SU-DHL-6 (cell line): ENCODE measurements at regions not wholly inside any gene's neighbourhood (a gene's known extent, or its start where the extent isn't known, plus 50 kb on each side); places are given as distances from the start of the nearest gene placed in this dataset.

Source experiments
- H2AFZ ChIP-seq: fragments of 200-600 bp; sonication (generic); 2 replicates; pipeline ENCODE4 v1.6.1; 2014; ENCODE audit warnings: low read depth, mild to moderate bottlenecking, moderate library complexity, mixed read lengths, antibody characterized with exemption, low read length; ENCODE audit not compliant: severe bottlenecking
- H3F3A ChIP-seq: fragments of 200-600 bp; shearing (Covaris generic); 2 replicates; pipeline ENCODE4 v1.6.0; 2016; ENCODE audit warnings: antibody characterized with exemption, mild to moderate bottlenecking; ENCODE audit not compliant: insufficient read depth
- H3K27ac ChIP-seq: fragments of 200-600 bp; sonication (generic); 2 replicates; pipeline ENCODE4 v1.5.1; 2016; ENCODE audit warnings: low read depth, mild to moderate bottlenecking, low read length, moderate library complexity, mixed read lengths
- H3K27me3 ChIP-seq: fragments of 200-600 bp; sonication (generic), shearing (Covaris generic); 2 replicates; pipeline ENCODE4 v1.6.0; 2014; ENCODE audit warnings: mild to moderate bottlenecking, low read length
- H3K36me3 ChIP-seq: fragments of 200-600 bp; sonication (generic); 2 replicates; pipeline ENCODE4 v1.6.1; 2014; ENCODE audit warnings: mild to moderate bottlenecking, low read length, mixed read lengths
- H3K4me2 ChIP-seq: fragments of 300-600, 200-600 bp; shearing (Covaris generic), sonication (generic); 2 replicates; pipeline ENCODE4 v1.6.0; 2014; ENCODE audit warnings: low read length, low read depth, mild to moderate bottlenecking; ENCODE audit not compliant: poor library complexity, severe bottlenecking
- H3K4me3 ChIP-seq: fragments of 200-600 bp; sonication (generic); 2 replicates; pipeline ENCODE4 v1.5.1; 2014; ENCODE audit warnings: antibody characterized with exemption, low read length, mild to moderate bottlenecking, mixed read lengths; ENCODE audit not compliant: insufficient read depth, poor library complexity, severe bottlenecking
- H3K79me2 ChIP-seq: fragments of 200-600 bp; sonication (generic); 2 replicates; pipeline ENCODE4 v1.6.1; 2014; ENCODE audit warnings: mild to moderate bottlenecking, low read length, moderate library complexity; ENCODE audit not compliant: insufficient read depth
- H3K9ac ChIP-seq: fragments of 200-600 bp; sonication (generic); 2 replicates; pipeline ENCODE4 v1.7.0; 2014; ENCODE audit warnings: mild to moderate bottlenecking, low read length
- H3K9me2 ChIP-seq: fragments of 200-600 bp; sonication (generic); replicated peaks from 2 replicates; pipeline ENCODE4 v1.6.1; 2014; ENCODE audit warnings: low read length; ENCODE audit not compliant: insufficient read depth
- H3K9me3 ChIP-seq: fragments of 200-600 bp; sonication (generic); 2 replicates; pipeline ENCODE4 v1.6.1; 2014; ENCODE audit warnings: low read length, mixed read lengths; ENCODE audit not compliant: insufficient read depth
- H4K20me1 ChIP-seq: fragments of 200-600 bp; sonication (generic); 2 replicates; pipeline ENCODE4 v1.6.1; 2014; ENCODE audit warnings: low read depth, mild to moderate bottlenecking, antibody characterized with exemption, low read length, moderate library complexity, mixed read lengths
- EZH2phosphoT487 ChIP-seq: fragments of 200-600 bp; sonication (generic), shearing (Covaris generic); conservative IDR thresholded peaks from 2 replicates; pipeline ENCODE4 v1.6.1; 2018; ENCODE audit warnings: mild to moderate bottlenecking, antibody characterized with exemption, low read length, moderate library complexity, mixed read lengths
- TF ChIP-seq, protein P1 (sequence below): fragments of 200-600 bp; sonication (generic); IDR thresholded peaks from one replicate; pipeline ENCODE4 v1.5.1; 2017; ENCODE audit warnings: antibody characterized with exemption, mild to moderate bottlenecking, low read length, moderate library complexity; ENCODE audit not compliant: insufficient read depth, poor library complexity, severe bottlenecking

GRCh38 chr4:17197070-17197469, 298.6 kb upstream of the LDB2 start:
- H3K9me3 ChIP-seq: no peaks in the 10 kb centered on the region
- no peak overlapping the region for H3K9ac ChIP-seq
- H4K20me1 ChIP-seq: no peaks in the 10 kb centered on the region
- no peaks in the 10 kb centered on the region for H3K9me2 ChIP-seq
- H3K36me3 ChIP-seq: no peaks in the 10 kb centered on the region
- TF ChIP-seq, protein P1, sequence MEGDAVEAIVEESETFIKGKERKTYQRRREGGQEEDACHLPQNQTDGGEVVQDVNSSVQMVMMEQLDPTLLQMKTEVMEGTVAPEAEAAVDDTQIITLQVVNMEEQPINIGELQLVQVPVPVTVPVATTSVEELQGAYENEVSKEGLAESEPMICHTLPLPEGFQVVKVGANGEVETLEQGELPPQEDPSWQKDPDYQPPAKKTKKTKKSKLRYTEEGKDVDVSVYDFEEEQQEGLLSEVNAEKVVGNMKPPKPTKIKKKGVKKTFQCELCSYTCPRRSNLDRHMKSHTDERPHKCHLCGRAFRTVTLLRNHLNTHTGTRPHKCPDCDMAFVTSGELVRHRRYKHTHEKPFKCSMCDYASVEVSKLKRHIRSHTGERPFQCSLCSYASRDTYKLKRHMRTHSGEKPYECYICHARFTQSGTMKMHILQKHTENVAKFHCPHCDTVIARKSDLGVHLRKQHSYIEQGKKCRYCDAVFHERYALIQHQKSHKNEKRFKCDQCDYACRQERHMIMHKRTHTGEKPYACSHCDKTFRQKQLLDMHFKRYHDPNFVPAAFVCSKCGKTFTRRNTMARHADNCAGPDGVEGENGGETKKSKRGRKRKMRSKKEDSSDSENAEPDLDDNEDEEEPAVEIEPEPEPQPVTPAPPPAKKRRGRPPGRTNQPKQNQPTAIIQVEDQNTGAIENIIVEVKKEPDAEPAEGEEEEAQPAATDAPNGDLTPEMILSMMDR: no peak
- no peak for TF ChIP-seq EZH2phosphoT487
- H2AFZ ChIP-seq: no peak overlapping the region
- no peak overlapping the region for H3K27ac ChIP-seq
- H3K4me2 ChIP-seq: no peak overlapping the region
- H3K4me3 ChIP-seq: no peak overlapping the region
- H3K79me2 ChIP-seq: no peaks in the 10 kb centered on the region
- no peaks in the 10 kb centered on the region for H3K27me3 ChIP-seq
- H3F3A ChIP-seq: no peaks in the 10 kb centered on the region

GRCh38 chr4:17195461-17196275, 297.2 kb upstream of the LDB2 start:
- no peaks in the 10 kb centered on the region for H4K20me1 ChIP-seq
- H3K36me3 ChIP-seq: no peaks in the 10 kb centered on the region
- H3K4me2 ChIP-seq: no peak overlapping the region
- no peak overlapping the region for H3K9ac ChIP-seq
- no peak overlapping the region for H3K27ac ChIP-seq
- no peak overlapping the region for H2AFZ ChIP-seq
- no peaks in the 10 kb centered on the region for H3F3A ChIP-seq
- H3K4me3 ChIP-seq: no peak overlapping the region
- H3K27me3 ChIP-seq: no peaks in the 10 kb centered on the region
- TF ChIP-seq, protein P1: no peak
- TF ChIP-seq EZH2phosphoT487: no peak
- H3K9me3 ChIP-seq: no peaks in the 10 kb centered on the region
- H3K9me2 ChIP-seq: no peaks in the 10 kb centered on the region
- H3K79me2 ChIP-seq: no peaks in the 10 kb centered on the region

GRCh38 chr4:17194586-17194985, 296.1 kb upstream of the LDB2 start:
- Histone ChIP-seq H3K9me2 (no peaks in the 10 kb centered on the region), H3K79me2 (no peaks in the 10 kb centered on the region), H2AFZ (no peak overlapping the region), H3K9ac (no peak overlapping the region), H3K27me3 (no peaks in the 10 kb centered on the region), H3K4me2 (no peak overlapping the region), H3K4me3 (no peak overlapping the region), H3F3A (no peaks in the 10 kb centered on the region), H3K9me3 (no peaks in the 10 kb centered on the region), H3K36me3 (no peaks in the 10 kb centered on the region), H3K27ac (no peak overlapping the region), H4K20me1 (no peaks in the 10 kb centered on the region)
- no peak for TF ChIP-seq EZH2phosphoT487
- TF ChIP-seq, protein P1: no peak
